ENCODE measurements at regions not wholly inside any gene's neighbourhood (a gene's known extent, or its start where the extent isn't known, plus 50 kb on each side); places are given as distances from the start of the nearest gene placed in this dataset.
A peak's percentile ranks its signal among the peaks of the same experiment; 100 is the strongest.

DNA sequence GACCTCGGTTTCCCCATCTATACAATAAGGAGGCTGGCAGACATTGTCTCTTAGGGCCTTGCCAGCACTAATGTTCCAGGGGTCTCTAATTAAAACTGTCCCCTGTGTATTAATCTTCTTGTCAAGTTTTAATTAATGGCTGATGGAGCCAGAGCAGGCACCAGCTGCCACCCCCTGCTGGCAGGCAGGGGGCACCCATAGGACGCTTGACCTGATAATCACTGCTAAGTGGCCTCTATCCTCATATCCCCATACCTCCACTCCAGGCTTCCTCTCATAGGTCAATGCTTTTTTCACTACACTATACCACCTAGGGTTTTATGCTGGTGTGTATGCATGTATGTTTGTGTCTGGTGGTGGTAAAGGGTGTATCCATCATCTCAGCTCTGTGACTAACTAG lies 89.4 kb downstream of the EFNB1 start:
- Histone ChIP-seq H3K27ac (no peak overlapping the region), H3K4me1 (no peaks in the 10 kb centered on the region), H3K4me3 (no peak overlapping the region), H3K9me3 (replicated peaks) (no peaks in the 10 kb centered on the region), H3K27me3 (no peaks in the 10 kb centered on the region), H3K36me3 (no peaks in the 10 kb centered on the region)
- no peak for DNase-seq

DNA sequence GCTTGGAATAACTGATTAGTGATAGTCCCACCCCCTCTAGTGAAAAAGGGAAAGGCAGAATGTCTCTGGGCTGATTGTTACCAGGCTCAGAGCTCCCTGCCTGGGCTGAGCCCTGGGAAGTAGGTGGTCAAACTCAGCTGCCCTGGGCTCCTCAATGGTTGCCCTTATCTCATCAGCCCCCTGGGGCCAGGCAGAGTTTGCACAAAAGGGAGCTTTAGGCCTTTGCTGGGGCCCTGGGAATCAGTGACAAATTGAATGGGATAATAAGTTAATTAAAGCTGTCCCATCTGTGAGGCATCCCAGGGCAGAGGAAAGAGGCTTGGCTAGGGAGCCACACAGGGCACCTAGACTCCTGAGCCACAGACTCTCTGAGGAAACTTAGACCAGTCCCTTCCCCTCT lies 89.0 kb downstream of the EFNB1 start:
- Histone ChIP-seq H3K27me3 (no peaks in the 10 kb centered on the region), H3K27ac (no peak overlapping the region), H3K9me3 (replicated peaks) (no peaks in the 10 kb centered on the region), H3K36me3 (no peaks in the 10 kb centered on the region), H3K4me3 (no peak overlapping the region), H3K4me1 (no peaks in the 10 kb centered on the region)
- no peak for DNase-seq

DNA sequence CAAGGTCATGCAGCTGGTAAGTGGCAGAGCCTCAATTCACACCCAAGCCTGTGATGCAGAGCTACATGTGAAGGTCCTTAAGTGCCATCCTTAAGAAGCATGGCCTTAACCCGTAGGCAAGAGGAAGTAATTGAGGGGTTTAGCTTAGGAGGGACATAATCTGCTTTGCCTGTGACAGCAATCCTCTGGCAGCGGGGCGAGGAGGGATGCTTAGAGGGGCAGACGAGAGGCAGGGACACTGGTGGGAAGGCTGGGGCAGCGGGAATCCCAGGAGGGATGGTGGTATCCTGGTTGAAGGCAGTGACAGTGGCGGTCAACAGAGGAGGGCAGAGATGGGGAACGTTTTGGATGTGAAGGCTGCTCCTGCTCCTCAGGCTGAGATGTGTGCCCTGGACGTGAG lies 88.1 kb downstream of the EFNB1 start:
- H3K27ac ChIP-seq, result no peak overlapping the region
- no peaks in the 10 kb centered on the region for H3K4me1 ChIP-seq
- H3K4me3 ChIP-seq, result no peak overlapping the region
- H3K9me3 ChIP-seq (replicated peaks), result no peaks in the 10 kb centered on the region
- no peaks in the 10 kb centered on the region for H3K27me3 ChIP-seq
- H3K36me3 ChIP-seq, result no peaks in the 10 kb centered on the region
- DNase-seq, result no peak

GRCh38 chrX:68915778-68916177 lies 87.0 kb downstream of the EFNB1 start:
- Histone ChIP-seq H3K36me3 (no peaks in the 10 kb centered on the region), H3K4me1 (no peaks in the 10 kb centered on the region), H3K9me3 (replicated peaks) (no peaks in the 10 kb centered on the region), H3K27ac (no peak overlapping the region), H3K4me3 (no peak overlapping the region), H3K27me3 (no peaks in the 10 kb centered on the region)
- no peak for DNase-seq

DNA sequence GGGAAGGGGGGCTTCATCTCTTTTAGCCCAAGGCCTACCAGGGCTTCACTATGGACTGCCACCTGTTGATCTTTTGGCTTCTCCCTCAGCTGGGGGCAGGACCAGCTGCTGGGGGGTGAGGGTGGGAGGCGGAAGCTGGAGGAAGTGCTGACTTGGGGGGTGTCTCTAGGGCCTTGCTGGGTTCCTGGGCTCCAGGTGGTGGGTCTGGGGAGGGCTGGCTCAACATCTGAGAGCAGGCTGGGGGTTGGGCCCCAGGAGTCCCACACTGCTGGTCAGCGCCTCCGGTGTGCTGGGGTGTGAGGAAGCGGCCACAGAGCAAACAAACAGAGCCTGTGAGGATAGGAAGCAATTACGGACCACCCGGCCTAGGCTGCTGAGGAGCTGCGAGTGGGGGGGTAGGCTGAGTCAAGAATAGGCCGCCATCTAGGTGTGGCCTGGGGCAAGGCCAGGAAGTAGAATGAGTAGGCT lies 85.7 kb downstream of the EFNB1 start:
- Histone ChIP-seq H3K9me3 (replicated peaks) (no peaks in the 10 kb centered on the region), H3K27me3 (no peaks in the 10 kb centered on the region), H3K36me3 (no peaks in the 10 kb centered on the region), H3K4me1 (no peaks in the 10 kb centered on the region), H3K4me3 (no peak overlapping the region), H3K27ac (no peak overlapping the region)
- peak; percentile 24 to 34 for DNase-seq

GRCh38 chrX:68913249-68913547 lies 84.4 kb downstream of the EFNB1 start:
- H3K27me3 ChIP-seq, result no peaks in the 10 kb centered on the region
- no peaks in the 10 kb centered on the region for H3K9me3 ChIP-seq (replicated peaks)
- H3K4me1 ChIP-seq, result no peaks in the 10 kb centered on the region; the same call in 1 of the 2 replicates
- no peaks in the 10 kb centered on the region for H3K36me3 ChIP-seq
- H3K4me3 ChIP-seq, result no peak overlapping the region
- no peak for DNase-seq
- no peak overlapping the region for H3K27ac ChIP-seq

DNA sequence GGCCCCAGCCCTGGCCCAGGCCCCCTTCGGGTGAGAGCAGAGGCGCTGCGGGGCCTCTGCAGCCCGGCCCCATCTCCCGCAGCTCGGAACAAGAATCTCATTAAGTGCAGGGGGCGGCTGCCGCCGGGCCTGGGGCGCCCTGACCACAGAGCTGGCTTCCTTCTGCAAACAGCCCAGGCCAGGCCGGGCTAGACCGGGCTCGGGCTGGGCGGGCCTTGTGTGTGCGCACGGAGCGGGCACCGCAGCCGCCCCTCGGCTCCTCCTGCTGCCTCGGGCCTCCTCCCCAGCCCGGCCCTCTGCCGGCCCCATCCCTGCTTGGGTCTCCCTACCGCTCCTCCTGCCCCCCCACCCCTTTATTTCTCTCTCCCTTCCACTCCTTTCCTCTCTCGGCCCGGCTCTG lies 83.3 kb downstream of the EFNB1 start:
- H3K27me3 ChIP-seq, result no peaks in the 10 kb centered on the region
- H3K4me1 ChIP-seq, result no peaks in the 10 kb centered on the region; the same call in 1 of the 2 replicates
- H3K36me3 ChIP-seq, result no peaks in the 10 kb centered on the region
- H3K4me3 ChIP-seq, result peak overlapping the region; percentile 47
- no peaks in the 10 kb centered on the region for H3K9me3 ChIP-seq (replicated peaks)
- H3K27ac ChIP-seq, result no peak overlapping the region
- DNase-seq, result peak in 1 of 2 experiments; percentile 20

DNA sequence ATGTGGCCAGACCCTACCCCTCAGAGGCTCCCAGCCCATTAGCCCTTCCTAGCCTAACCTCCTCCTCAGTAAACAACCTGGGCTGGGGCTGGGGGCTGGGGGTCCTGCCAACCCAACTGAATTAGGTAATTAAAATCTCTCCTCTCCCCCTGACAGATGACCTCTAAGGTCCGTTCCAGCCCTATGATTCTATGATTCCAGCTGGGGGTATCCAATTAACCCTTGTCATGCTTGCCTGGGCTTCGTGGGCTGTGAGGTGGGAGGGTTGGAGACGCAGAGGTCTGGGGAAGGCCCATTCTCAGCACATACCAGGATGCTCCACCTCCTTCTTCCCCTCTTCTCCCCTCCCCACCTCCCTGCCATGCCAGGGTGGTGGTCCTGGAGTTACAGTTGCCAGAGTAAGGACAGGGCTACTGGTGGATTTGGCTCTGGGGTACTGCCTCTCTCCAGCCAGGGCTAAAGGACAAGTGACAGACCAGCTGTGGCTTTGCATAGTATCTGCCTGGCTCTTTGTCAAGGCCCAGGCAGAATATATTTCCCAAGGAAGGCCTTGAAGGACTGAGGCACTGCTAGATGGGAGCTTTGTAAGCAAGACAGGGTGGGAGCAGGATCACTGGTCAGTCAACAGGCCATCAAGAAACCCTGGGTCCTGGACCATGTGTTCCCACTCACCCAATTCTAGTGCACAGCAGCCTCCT lies 82.1 kb downstream of the EFNB1 start:
- no peaks in the 10 kb centered on the region for H3K36me3 ChIP-seq
- H3K4me3 ChIP-seq, result no peak overlapping the region
- H3K27ac ChIP-seq, result no peak overlapping the region
- no peaks in the 10 kb centered on the region; the same call in 1 of the 2 replicates for H3K4me1 ChIP-seq
- no peaks in the 10 kb centered on the region for H3K27me3 ChIP-seq
- H3K9me3 ChIP-seq (replicated peaks), result no peaks in the 10 kb centered on the region
- no peak for DNase-seq

DNA sequence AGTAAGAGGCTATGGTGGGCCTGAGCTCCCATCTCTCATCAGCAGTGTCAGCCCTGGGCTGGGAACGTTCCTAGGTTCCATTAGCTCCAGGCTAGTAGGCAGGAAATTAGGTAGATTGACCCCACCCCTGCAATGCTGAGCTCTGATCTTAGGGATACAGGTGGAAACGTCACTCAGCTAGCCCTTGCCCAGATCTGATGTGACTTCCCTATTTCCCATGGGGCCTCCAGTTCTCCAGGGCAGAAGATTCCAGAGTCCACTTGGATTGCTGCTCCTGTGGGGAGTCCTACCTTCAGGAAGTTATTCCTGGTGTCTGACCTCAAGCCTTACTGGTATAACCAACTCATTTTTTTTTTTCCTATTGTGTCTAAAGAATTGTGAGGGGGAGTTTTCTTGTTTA lies 81.1 kb downstream of the EFNB1 start:
- DNase-seq, result no peak
- Histone ChIP-seq H3K27ac (no peak overlapping the region), H3K9me3 (replicated peaks) (no peaks in the 10 kb centered on the region), H3K4me1 (no peaks in the 10 kb centered on the region; the same call in 1 of the 2 replicates), H3K4me3 (no peak overlapping the region), H3K36me3 (no peaks in the 10 kb centered on the region), H3K27me3 (no peaks in the 10 kb centered on the region)

- no peaks in the 10 kb centered on the region for H3K36me3 ChIP-seq
- no peak overlapping the region for H3K4me3 ChIP-seq
- H3K4me1 ChIP-seq, result no peaks in the 10 kb centered on the region; the same call in 1 of the 2 replicates
- no peak overlapping the region for H3K27ac ChIP-seq
- no peaks in the 10 kb centered on the region for H3K27me3 ChIP-seq
- H3K9me3 ChIP-seq (replicated peaks), result no peaks in the 10 kb centered on the region
- DNase-seq, result peak; percentile 43 to 52
These were observed 79.2 kb downstream of the EFNB1 start for GRCh38 chrX:68908071-68908470.

DNA sequence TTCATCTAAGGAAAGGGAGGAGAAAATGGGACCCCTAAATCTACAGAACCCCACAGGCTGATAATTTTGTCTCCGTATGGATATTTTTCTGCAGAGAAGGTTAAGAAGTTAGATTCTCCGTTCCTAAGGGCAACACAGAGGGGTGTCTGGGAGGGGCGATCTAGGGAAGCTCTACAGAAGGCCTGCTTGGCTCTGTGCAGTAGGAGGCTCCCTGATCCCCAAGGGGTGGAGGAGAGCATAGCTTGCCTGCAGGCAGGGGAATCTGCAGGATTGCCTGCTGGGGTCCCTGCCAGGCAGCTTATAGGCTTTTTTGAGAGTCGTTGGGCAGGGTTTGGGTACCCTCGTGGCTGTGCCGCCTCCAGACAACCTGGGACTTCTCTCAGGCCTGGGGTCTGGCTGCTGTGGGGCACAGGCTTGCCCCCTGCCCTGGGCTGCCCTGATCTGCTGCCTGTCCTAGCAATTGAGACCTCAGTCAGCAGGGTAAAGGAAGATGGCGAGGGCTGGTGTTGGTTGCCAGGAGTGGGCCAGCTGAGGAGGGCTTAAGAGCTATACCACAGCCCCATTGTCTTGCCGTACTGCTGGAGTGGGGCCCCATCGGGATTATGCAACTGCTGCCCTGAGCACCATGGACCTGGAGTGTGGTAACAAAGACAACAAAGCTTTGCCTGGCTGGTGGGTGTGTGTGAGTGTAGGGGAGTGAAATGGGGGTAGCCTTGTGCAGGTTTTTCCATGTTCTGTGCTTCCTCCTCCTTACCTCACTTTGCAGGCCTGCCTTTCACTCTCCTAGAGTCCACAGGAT lies 74.1 kb downstream of the EFNB1 start:
- Histone ChIP-seq H3K27me3 (no peaks in the 10 kb centered on the region), H3K9me3 (replicated peaks) (no peaks in the 10 kb centered on the region), H3K4me1 (no peaks in the 10 kb centered on the region; the same call in 1 of the 2 replicates), H3K36me3 (no peaks in the 10 kb centered on the region), H3K4me3 (no peak overlapping the region), H3K27ac (no peak overlapping the region)
- DNase-seq, result peak in 1 of 2 experiments; percentile 29

- Histone ChIP-seq H3K4me1 (no peaks in the 10 kb centered on the region; the same call in 1 of the 2 replicates), H3K27ac (no peak overlapping the region), H3K9me3 (replicated peaks) (no peaks in the 10 kb centered on the region), H3K4me3 (no peak overlapping the region), H3K36me3 (no peaks in the 10 kb centered on the region), H3K27me3 (no peaks in the 10 kb centered on the region)
- no peak for DNase-seq
These were observed 72.7 kb downstream of the EFNB1 start for GRCh38 chrX:68901519-68901918.

DNA sequence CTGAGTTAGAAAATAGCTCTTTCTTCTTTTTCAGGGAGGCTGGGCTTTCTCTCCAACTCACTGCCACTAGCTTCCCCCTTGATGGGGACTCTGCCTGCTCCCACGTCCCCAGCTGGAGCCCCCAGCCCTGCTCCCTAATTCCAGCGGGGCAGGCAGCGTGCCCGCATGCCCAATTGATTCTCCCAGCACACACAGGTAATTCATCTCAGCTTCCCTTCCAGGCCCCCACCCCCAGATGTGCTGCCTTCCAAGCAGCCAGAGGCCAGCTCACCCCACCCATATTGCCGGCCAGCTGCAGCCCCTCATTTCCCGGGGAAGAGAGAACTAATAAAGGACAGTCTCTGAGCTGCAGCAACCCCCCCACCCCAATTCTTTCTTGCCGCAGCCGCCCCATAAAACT lies 69.8 kb downstream of the EFNB1 start:
- Histone ChIP-seq H3K27me3 (no peaks in the 10 kb centered on the region), H3K27ac (no peak overlapping the region), H3K4me1 (no peaks in the 10 kb centered on the region; the same call in 1 of the 2 replicates), H3K36me3 (no peaks in the 10 kb centered on the region), H3K9me3 (replicated peaks) (no peaks in the 10 kb centered on the region), H3K4me3 (no peak overlapping the region)
- no peak for DNase-seq

- Histone ChIP-seq H3K4me3 (no peak overlapping the region), H3K9me3 (replicated peaks) (no peaks in the 10 kb centered on the region), H3K27me3 (no peaks in the 10 kb centered on the region), H3K27ac (no peak overlapping the region), H3K36me3 (no peaks in the 10 kb centered on the region), H3K4me1 (no peaks in the 10 kb centered on the region; the same call in 1 of the 2 replicates)
- DNase-seq, result no peak
These were observed 68.5 kb downstream of the EFNB1 start for GRCh38 chrX:68897118-68897945.

GRCh38 chrX:68896581-68896980 lies 67.8 kb downstream of the EFNB1 start:
- no peak overlapping the region for H3K4me3 ChIP-seq
- H3K36me3 ChIP-seq, result no peaks in the 10 kb centered on the region
- no peak for DNase-seq
- no peaks in the 10 kb centered on the region; the same call in 1 of the 2 replicates for H3K4me1 ChIP-seq
- no peak overlapping the region for H3K27ac ChIP-seq
- H3K9me3 ChIP-seq (replicated peaks), result no peaks in the 10 kb centered on the region
- H3K27me3 ChIP-seq, result no peaks in the 10 kb centered on the region
